DMS53 (cell line): ENCODE measurements at regions not wholly inside any gene's neighbourhood (a gene's known extent, or its start where the extent isn't known, plus 50 kb on each side); places are given as distances from the start of the nearest gene placed in this dataset.
"Not testable (repeated sequence)": the region's sequence is repeated elsewhere in the genome, so short reads cannot be mapped to it uniquely, and the experiment has no call there.

ENCODE experiments used
- DNase-seq: peaks from one replicate; lab custom pipeline; 2025; lab: John Stamatoyannopoulos, UW

- no peak for DNase-seq
Measured at GRCh38 chr7:120186688-120187087, 86.3 kb upstream of the KCND2 start.

GRCh38 chr7:120189623-120190022 lies 83.4 kb upstream of the KCND2 start:
- DNase-seq: no peak

GRCh38 chr7:120190109-120190508 lies 82.9 kb upstream of the KCND2 start:
- DNase-seq: peak; percentile 10

- DNase-seq: no peak
Measured at GRCh38 chr7:120190566-120190965, 82.4 kb upstream of the KCND2 start.

- DNase-seq: not testable (repeated sequence)
Measured at GRCh38 chr7:120191423-120191822, 81.6 kb upstream of the KCND2 start.

- DNase-seq: no peak
Measured at GRCh38 chr7:120201290-120201689, 71.7 kb upstream of the KCND2 start.

- no peak for DNase-seq
Measured at GRCh38 chr7:120205101-120205500, 67.9 kb upstream of the KCND2 start.

- no peak for DNase-seq
Measured at GRCh38 chr7:120207037-120207436, 65.9 kb upstream of the KCND2 start.

- DNase-seq: no peak
Measured at GRCh38 chr7:120215654-120216053, 57.3 kb upstream of the KCND2 start.

GRCh38 chr7:120216947-120217346 lies 56.0 kb upstream of the KCND2 start:
- no peak for DNase-seq

GRCh38 chr7:120218712-120219111 lies 54.3 kb upstream of the KCND2 start:
- DNase-seq: no peak

GRCh38 chr7:120221666-120222065 lies 51.3 kb upstream of the KCND2 start:
- no peak for DNase-seq
